Neuronal stem cell (in vitro differentiated cells): ENCODE measurements at regions not wholly inside any gene's neighbourhood (a gene's known extent, or its start where the extent isn't known, plus 50 kb on each side); places are given as distances from the start of the nearest gene placed in this dataset.
"Not testable (repeated sequence)": the region's sequence is repeated elsewhere in the genome, so short reads cannot be mapped to it uniquely, and the experiment has no call there.

ENCODE experiments used
- DNase-seq: peaks from one replicate; pipeline ENCODE4 v3.0.0-alpha.2; 2013; ENCODE audit warnings: low spot score
- H2AFZ ChIP-seq: one replicate; pipeline ENCODE4 v1.6.1; 2013; ENCODE audit warnings: mild to moderate bottlenecking, low read length, inconsistent platforms
- H2AK5ac ChIP-seq: 2 replicates; pipeline ENCODE4 v1.6.1; 2013; ENCODE audit warnings: low read depth, mild to moderate bottlenecking, inconsistent platforms, low read length, moderate library complexity, mixed read lengths
- H2BK120ac ChIP-seq: 2 replicates; pipeline ENCODE4 v1.6.1; 2013; ENCODE audit warnings: low read depth, mild to moderate bottlenecking, inconsistent platforms, low read length, moderate library complexity, mixed read lengths
- H2BK12ac ChIP-seq: one replicate; pipeline ENCODE4 v1.6.1; 2013; ENCODE audit warnings: low read length, inconsistent platforms
- H2BK15ac ChIP-seq: 2 replicates; pipeline ENCODE4 v1.6.1; 2013; ENCODE audit warnings: mild to moderate bottlenecking, low read length, inconsistent platforms, mixed read lengths
- H2BK5ac ChIP-seq: one replicate; pipeline ENCODE4 v1.6.1; 2013; ENCODE audit warnings: inconsistent platforms, mild to moderate bottlenecking, low read length, moderate library complexity
- H3K14ac ChIP-seq: one replicate; pipeline ENCODE4 v1.6.1; 2013; ENCODE audit warnings: low read length, inconsistent platforms
- H3K18ac ChIP-seq: 2 replicates; pipeline ENCODE4 v1.6.1; 2013; ENCODE audit warnings: low read length, inconsistent platforms
- H3K23ac ChIP-seq: 2 replicates; pipeline ENCODE4 v1.6.1; 2013; ENCODE audit warnings: low read depth, mild to moderate bottlenecking, mixed read lengths, low read length, inconsistent platforms; ENCODE audit not compliant: poor library complexity
- H3K27ac ChIP-seq: replicated peaks from 3 replicates; pipeline ENCODE4 v1.5.1; 2013; ENCODE audit warnings: low read length, inconsistent platforms
- H3K27me3 ChIP-seq, 3 experiments: 2 replicates each; pipeline ENCODE4 v1.6.1; 2013; ENCODE audit warnings: low read length in 3 of 3, mild to moderate bottlenecking in 2 of 3, inconsistent platforms in 1 of 3, low read depth in 1 of 3, mixed read lengths in 1 of 3, moderate library complexity in 1 of 3; ENCODE audit not compliant: control insufficient read depth in 3 of 3, insufficient read depth in 3 of 3
- H3K36me3 ChIP-seq, 2 donors: replicated peaks in 1 of 2; 2 replicates each; pipeline ENCODE4 v1.6.1; 2013; ENCODE audit warnings: low read length in 2 of 2; ENCODE audit not compliant: control insufficient read depth in 2 of 2, insufficient read depth in 2 of 2
- H3K4ac ChIP-seq: 2 replicates; pipeline ENCODE4 v1.6.1; 2013; ENCODE audit warnings: inconsistent platforms, mild to moderate bottlenecking, low read length, moderate library complexity
- H3K4me1 ChIP-seq, 2 donors: 1 replicate in 1 of 2; 2 replicates in 1 of 2; pipeline ENCODE4 v1.6.1; 2013; ENCODE audit warnings: low read length in 2 of 2, low read depth in 1 of 2; ENCODE audit not compliant: control insufficient read depth in 2 of 2, insufficient read depth in 1 of 2
- H3K4me2 ChIP-seq: one replicate; pipeline ENCODE4 v1.6.1; 2013; ENCODE audit warnings: mild to moderate bottlenecking, low read length, inconsistent platforms; ENCODE audit not compliant: insufficient read depth, poor library complexity, severe bottlenecking
- H3K4me3 ChIP-seq, 2 donors: 2 replicates each; pipeline ENCODE4 v1.5.1; 2013; ENCODE audit warnings: low read length in 2 of 2, mild to moderate bottlenecking in 2 of 2, inconsistent platforms in 1 of 2, moderate library complexity in 1 of 2
- H3K79me1 ChIP-seq: one replicate; pipeline ENCODE4 v1.6.1; 2013; ENCODE audit warnings: low read depth, mild to moderate bottlenecking, inconsistent platforms, low read length, moderate library complexity
- H3K9ac ChIP-seq: one replicate; pipeline ENCODE4 v1.6.1; 2013; ENCODE audit warnings: mild to moderate bottlenecking, low read depth, low read length, inconsistent platforms; ENCODE audit not compliant: poor library complexity
- H3K9me3 ChIP-seq, 2 donors: replicated peaks in 1 of 2; 2 replicates each; pipeline versions ENCODE3 to v1.6.1; 2013; ENCODE audit warnings: low read length in 2 of 2, mild to moderate bottlenecking in 2 of 2, inconsistent platforms in 1 of 2, low read depth in 1 of 2, mixed read lengths in 1 of 2, moderate library complexity in 1 of 2; ENCODE audit not compliant: control insufficient read depth in 2 of 2, insufficient read depth in 1 of 2
- H4K8ac ChIP-seq: one replicate; pipeline ENCODE4 v1.6.1; 2013; ENCODE audit warnings: low read depth, mild to moderate bottlenecking, inconsistent platforms, low read length, moderate library complexity
- H4K91ac ChIP-seq: one replicate; pipeline ENCODE4 v1.6.1; 2013; ENCODE audit warnings: low read length, low read depth, mild to moderate bottlenecking, inconsistent platforms; ENCODE audit not compliant: poor library complexity
- WGBS, 2 donors: extraction: QIAGEN DNeasy Blood & Tissue Kit; methylation state at CpG; one replicate each; pipeline ENCODE4 v1.1.7; 2013; ENCODE audit warnings: missing lambda C conversion rate in 2 of 2, mixed read lengths in 1 of 2; ENCODE audit not compliant: insufficient read length in 2 of 2, insufficient replicate concordance in 1 of 2; ENCODE audit errors: extremely low coverage in 2 of 2; 5-methylcytosine and 5-hydroxymethylcytosine counted together

GRCh38 chr10:30527623-30528428 is 93.8 kb downstream of the MAP3K8 start:
- Histone ChIP-seq H3K36me3 (no peaks in the 10 kb centered on the region), H3K9ac (no peak overlapping the region)
- DNase-seq, result no peak

GRCh38 chr10:30522661-30523078 is 88.7 kb downstream of the MAP3K8 start:
- H4K8ac ChIP-seq, H2BK5ac ChIP-seq, H3K14ac ChIP-seq, H3K4ac ChIP-seq, DNase-seq, H3K79me1 ChIP-seq, H3K36me3 ChIP-seq, H2BK12ac ChIP-seq, H3K9ac ChIP-seq, H2BK15ac ChIP-seq, H2BK120ac ChIP-seq, H4K91ac ChIP-seq, H2AFZ ChIP-seq, H3K9me3 ChIP-seq, H2AK5ac ChIP-seq, H3K27me3 ChIP-seq, H3K4me3 ChIP-seq, H3K4me1 ChIP-seq, H3K4me2 ChIP-seq, H3K23ac ChIP-seq, H3K27ac ChIP-seq, H3K18ac ChIP-seq: not testable (repeated sequence)
- WGBS, 2 donors, result no CpG with 5 or more reads among the region's 8 CpGs

More at GRCh38 chr10:30527623-30528428, 93.8 kb downstream of the MAP3K8 start:
- H3K79me1 ChIP-seq, result no peaks in the 10 kb centered on the region
- H3K23ac ChIP-seq, result no peak overlapping the region
- H3K4me1 ChIP-seq, result peaks cover 0 to 11% of the 10 kb centered on the region in 2 donors
- no peak overlapping the region for H2BK12ac ChIP-seq
- H4K91ac ChIP-seq, result no peak overlapping the region
- H3K4me2 ChIP-seq, result no peak overlapping the region
- H3K14ac ChIP-seq, result no peak overlapping the region
- H2BK120ac ChIP-seq, result no peak overlapping the region
- H2AFZ ChIP-seq, result no peak overlapping the region
- H3K4ac ChIP-seq, result no peak overlapping the region
- no peak overlapping the region for H2AK5ac ChIP-seq
- no CpG with 5 or more reads among the region's 12 CpGs for WGBS, 2 donors
- H4K8ac ChIP-seq, result no peak overlapping the region
- H3K18ac ChIP-seq, result no peak overlapping the region
- H3K27me3 ChIP-seq, result peaks cover 0 to 3% (median 0%) of the 10 kb centered on the region in 3 experiments
- H2BK15ac ChIP-seq, result no peak overlapping the region
- no peak overlapping the region for H2BK5ac ChIP-seq
- no peak overlapping the region for H3K4me3 ChIP-seq
- peaks cover 0 to 1% of the 10 kb centered on the region in 2 donors for H3K9me3 ChIP-seq
- no peak overlapping the region for H3K27ac ChIP-seq

GRCh38 chr10:30518907-30519306 is 84.9 kb downstream of the MAP3K8 start:
- H3K9ac ChIP-seq, result no peak overlapping the region
- no CpG with 5 or more reads among the region's 1 CpG for WGBS, 2 donors
- H3K4me2 ChIP-seq, result no peak overlapping the region
- H3K14ac ChIP-seq, result no peak overlapping the region
- no peak overlapping the region for H2AFZ ChIP-seq
- H2AK5ac ChIP-seq, result no peak overlapping the region
- H3K18ac ChIP-seq, result no peak overlapping the region
- no peak overlapping the region for H3K23ac ChIP-seq
- H3K36me3 ChIP-seq, result no peaks in the 10 kb centered on the region
- H3K9me3 ChIP-seq, result peaks cover 2 to 8% of the 10 kb centered on the region in 2 donors
- no peaks in the 10 kb centered on the region for H3K4me1 ChIP-seq
- no peak overlapping the region for H3K27ac ChIP-seq
- no peak overlapping the region for H4K8ac ChIP-seq
- no peak overlapping the region for H2BK120ac ChIP-seq
- no peak overlapping the region for H3K4ac ChIP-seq
- H2BK5ac ChIP-seq, result no peak overlapping the region
- no peak overlapping the region for H2BK15ac ChIP-seq
- no peaks in the 10 kb centered on the region for H3K79me1 ChIP-seq
- no peak for DNase-seq
- H3K4me3 ChIP-seq, result no peak overlapping the region
- peaks cover 0 to 3% (median 0%) of the 10 kb centered on the region in 3 experiments for H3K27me3 ChIP-seq
- H4K91ac ChIP-seq, result no peak overlapping the region
- H2BK12ac ChIP-seq, result no peak overlapping the region
